A673 (cell line): ENCODE measurements at regions not wholly inside any gene's neighbourhood (a gene's known extent, or its start where the extent isn't known, plus 50 kb on each side); places are given as distances from the start of the nearest gene placed in this dataset.

Experiments
- BruUV-seq: library from RNA; stranded (reverse); fragments of 400-500 nt; replicated peaks from 2 replicates; lab custom pipeline; 2021; lab: Mats Ljungman, UMichigan
- CTCF ChIA-PET: fragments of 300-600 bp; sonication (Branson Sonifier 250); formaldehyde crosslinking; loops from one replicate; lab custom pipeline; 2022; ENCODE audit warnings: antibody characterized with exemption; lab: Charles Lee
- POLR2A ChIA-PET: fragments of 300-600 bp; sonication (Branson Sonifier 250); formaldehyde crosslinking; loops from one replicate; lab custom pipeline; 2022; ENCODE audit warnings: antibody characterized with exemption; ENCODE audit not compliant: low non-redundant PET; lab: Charles Lee
- DNase-seq: peaks from one replicate; pipeline ENCODE4 v3.0.0-alpha.2; 2015; ENCODE audit warnings: low spot score
- H3K27ac ChIP-seq: fragments of 200-600 bp; sonication (generic); 2 replicates; pipeline ENCODE4 v1.5.1; 2016; ENCODE audit warnings: mixed run types, low read depth, mild to moderate bottlenecking, mixed read lengths, antibody characterized with exemption, low read length; ENCODE audit not compliant: poor library complexity, severe bottlenecking
- H3K27me3 ChIP-seq: fragments of 200-600 bp; sonication (generic); replicated peaks from 2 replicates; pipeline ENCODE4 v1.6.1; 2017; ENCODE audit warnings: mixed run types, low read depth, mild to moderate bottlenecking, mixed read lengths, antibody characterized with exemption, low read length; ENCODE audit not compliant: insufficient read depth, poor library complexity
- H3K36me3 ChIP-seq: fragments of 200-600 bp; sonication (generic); 2 replicates; pipeline ENCODE4 v1.6.1; 2016; ENCODE audit warnings: mixed run types, mild to moderate bottlenecking, mixed read lengths, antibody characterized with exemption, low read length; ENCODE audit not compliant: insufficient read depth, poor library complexity, severe bottlenecking
- H3K4me1 ChIP-seq: fragments of 200-600 bp; sonication (generic); 2 replicates; pipeline ENCODE4 v1.6.1; 2017; ENCODE audit warnings: mixed run types, mild to moderate bottlenecking, mixed read lengths, antibody characterized with exemption, low read length; ENCODE audit not compliant: insufficient read depth, poor library complexity, severe bottlenecking
- H3K4me3 ChIP-seq: fragments of 200-600 bp; sonication (generic); 2 replicates; pipeline ENCODE4 v1.5.1; 2016; ENCODE audit warnings: low read depth, mixed run types, mild to moderate bottlenecking, mixed read lengths, low read length; ENCODE audit not compliant: poor library complexity, severe bottlenecking
- H3K9me3 ChIP-seq: fragments of 200-600 bp; sonication (generic); 2 replicates; pipeline ENCODE4 v1.6.1; 2016; ENCODE audit warnings: mixed run types, low read depth, mild to moderate bottlenecking, mixed read lengths, antibody characterized with exemption, low read length; ENCODE audit not compliant: poor library complexity, severe bottlenecking
- CTCF ChIP-seq: fragments of 300-800, 200-600 bp; sonication (generic); conservative IDR thresholded peaks from 2 replicates; pipeline ENCODE4 v1.5.1; 2017; ENCODE audit warnings: low read depth, mild to moderate bottlenecking, antibody characterized with exemption, low read length, moderate library complexity, mixed read lengths
- EZH2 ChIP-seq: fragments of 200-600 bp; sonication (generic); IDR thresholded peaks from 2 replicates; pipeline ENCODE4 v1.6.1; 2017; ENCODE audit warnings: borderline replicate concordance, low read depth, mild to moderate bottlenecking, mixed read lengths, antibody characterized with exemption, low read length; ENCODE audit not compliant: poor library complexity, severe bottlenecking
- intact Hi-C: fragments of 100-400 bp; cut with micrococcal nuclease; formaldehyde crosslinking; loops from one replicate; pipeline ENCODE4 v1.10.0; 2022; ENCODE audit not compliant: unreplicated experiment

- Histone ChIP-seq H3K36me3 (no peaks in the 10 kb centered on the region), H3K27me3 (no peaks in the 10 kb centered on the region), H3K4me1 (peaks cover 20% of the 10 kb centered on the region), H3K9me3 (no peaks in the 10 kb centered on the region), H3K27ac (no peak overlapping the region), H3K4me3 (no peak overlapping the region)
- intact Hi-C loops = no loop called here
- TF ChIP-seq CTCF (no peak), EZH2 (no peak)
- ChIA-PET POLR2A (no interaction called here), CTCF (no interaction called here)
- no TSS peak for BruUV-seq
- no peak for DNase-seq
These were observed 660.3 kb upstream of the WWC1 start for GRCh38 chr5:167631191-167631590.

GRCh38 chr5:167633114-167633513, 658.3 kb upstream of the WWC1 start:
- H3K9me3 ChIP-seq = no peaks in the 10 kb centered on the region
- no peak overlapping the region for H3K4me3 ChIP-seq
- peaks cover 24% of the 10 kb centered on the region for H3K4me1 ChIP-seq
- DNase-seq = no peak
- H3K27me3 ChIP-seq = no peaks in the 10 kb centered on the region
- BruUV-seq = no TSS peak
- ChIA-PET CTCF (no interaction called here), POLR2A (no interaction called here)
- no peak overlapping the region for H3K27ac ChIP-seq
- H3K36me3 ChIP-seq = no peaks in the 10 kb centered on the region
- intact Hi-C loops = no loop called here
- TF ChIP-seq CTCF (no peak), EZH2 (no peak)

- peaks cover 32% of the 10 kb centered on the region for H3K4me1 ChIP-seq
- no TSS peak for BruUV-seq
- TF ChIP-seq EZH2 = no peak
- no peak for TF ChIP-seq CTCF
- no peaks in the 10 kb centered on the region for H3K9me3 ChIP-seq
- H3K27ac ChIP-seq = no peak overlapping the region
- H3K36me3 ChIP-seq = no peaks in the 10 kb centered on the region
- no peaks in the 10 kb centered on the region for H3K27me3 ChIP-seq
- no peak for DNase-seq
- ChIA-PET CTCF (no interaction called here), POLR2A (no interaction called here)
- intact Hi-C loops = no loop called here
- no peak overlapping the region for H3K4me3 ChIP-seq
These were observed 657.5 kb upstream of the WWC1 start for GRCh38 chr5:167633931-167634341.
